ENCODE measurements at regions not wholly inside any gene's neighbourhood (a gene's known extent, or its start where the extent isn't known, plus 50 kb on each side); places are given as distances from the start of the nearest gene placed in this dataset.

- Mint-ChIP-seq H3K4me1 (peaks cover 8% of the 10 kb centered on the region), H3K4me3 (no peak overlapping the region), H3K27ac (no peak overlapping the region), H3K36me3 (no peaks in the 10 kb centered on the region), H3K27me3 (ENCODE audit: low read depth) (peaks cover 90% of the 10 kb centered on the region), H3K9me3 (no peaks in the 10 kb centered on the region)
- no peak for DNase-seq (ENCODE audit: low spot score)
- ChIA-PET POLR2A (no interaction called here), CTCF (no interaction called here)
- TF ChIP-seq JAZF1 (CRISPR knock-in tag; IDR thresholded peaks at IDR 0.05) = no peak
- no peak for TF ChIP-seq MYBL2 (CRISPR knock-in tag; IDR thresholded peaks at IDR 0.05)
- TF ChIP-seq NR1H2 (CRISPR knock-in tag; IDR thresholded peaks at IDR 0.05) = no peak
- no peak for ATAC-seq
Measured at GRCh38 chr2:13821255-13821880, 811.1 kb upstream of the LRATD1 start.

- DNase-seq (ENCODE audit: low spot score) = no peak
- Mint-ChIP-seq H3K27me3 (ENCODE audit: low read depth) (peaks cover 87% of the 10 kb centered on the region), H3K27ac (no peak overlapping the region), H3K4me1 (peaks cover 8% of the 10 kb centered on the region), H3K36me3 (no peaks in the 10 kb centered on the region), H3K4me3 (no peak overlapping the region), H3K9me3 (no peaks in the 10 kb centered on the region)
- ATAC-seq = peak; percentile 98
- POLR2A ChIA-PET = no interaction called here
- TF ChIP-seq ETV6 (CRISPR knock-in tag; IDR thresholded peaks at IDR 0.05) = 0 out of 2 replicates have a peak, but pooled peaks have one; percentile 15
- TF ChIP-seq ZBTB43 (CRISPR knock-in tag; IDR thresholded peaks at IDR 0.05) = no peak
- CTCF ChIA-PET = no interaction called here
Measured at GRCh38 chr2:13822365-13822764, 810.2 kb upstream of the LRATD1 start.

GRCh38 chr2:13826314-13826853 lies 806.1 kb upstream of the LRATD1 start:
- Mint-ChIP-seq H3K9me3 (no peaks in the 10 kb centered on the region), H3K4me1 (peaks cover 8% of the 10 kb centered on the region), H3K27me3 (ENCODE audit: low read depth) (peaks cover 81% of the 10 kb centered on the region), H3K27ac (no peak overlapping the region), H3K36me3 (no peaks in the 10 kb centered on the region), H3K4me3 (no peak overlapping the region)
- POLR2A ChIA-PET = no interaction called here
- no peak for TF ChIP-seq NR3C1 (CRISPR knock-in tag; conservative IDR thresholded peaks at IDR 0.05; ENCODE audit: low read depth)
- TF ChIP-seq FOXJ3 (CRISPR knock-in tag; IDR thresholded peaks at IDR 0.05; ENCODE audit: borderline replicate concordance) = no peak
- TF ChIP-seq ZNF219 (CRISPR knock-in tag; IDR thresholded peaks at IDR 0.05; ENCODE audit: borderline replicate concordance) = no peak
- CTCF ChIA-PET = no interaction called here
- ATAC-seq = no peak
- no peak for DNase-seq (ENCODE audit: low spot score)

GRCh38 chr2:13858626-13859025 lies 773.9 kb upstream of the LRATD1 start:
- no peaks in the 10 kb centered on the region for H3K36me3 Mint-ChIP-seq
- no peak for TF ChIP-seq IRF1 (CRISPR knock-in tag; IDR thresholded peaks at IDR 0.05)
- no peak for TF ChIP-seq AR (CRISPR knock-in tag; IDR thresholded peaks at IDR 0.05)
- no peak for TF ChIP-seq ZNF416 (CRISPR knock-in tag; IDR thresholded peaks at IDR 0.05)
- TF ChIP-seq CDX4 (CRISPR knock-in tag; IDR thresholded peaks at IDR 0.05; ENCODE audit: borderline replicate concordance) = no peak
- no peak for TF ChIP-seq USF2 (CRISPR knock-in tag; IDR thresholded peaks at IDR 0.05)
- no peak for TF ChIP-seq PREB (CRISPR knock-in tag; IDR thresholded peaks at IDR 0.05; ENCODE audit: borderline replicate concordance)
- H3K4me1 Mint-ChIP-seq = no peaks in the 10 kb centered on the region
- DNase-seq (ENCODE audit: low spot score) (no peak), ATAC-seq (no peak)
- H3K4me3 Mint-ChIP-seq = no peak overlapping the region
- POLR2A ChIA-PET = no interaction called here
- CTCF ChIA-PET = no interaction called here
- no peaks in the 10 kb centered on the region; the same call in 1 of the 2 replicates for H3K27me3 Mint-ChIP-seq (ENCODE audit: low read depth)
- H3K9me3 Mint-ChIP-seq = no peaks in the 10 kb centered on the region
- H3K27ac Mint-ChIP-seq = no peak overlapping the region

All from WTC11 (cell line).